ENCODE measurements at regions not wholly inside any gene's neighbourhood (a gene's known extent, or its start where the extent isn't known, plus 50 kb on each side); places are given as distances from the start of the nearest gene placed in this dataset.

DNA sequence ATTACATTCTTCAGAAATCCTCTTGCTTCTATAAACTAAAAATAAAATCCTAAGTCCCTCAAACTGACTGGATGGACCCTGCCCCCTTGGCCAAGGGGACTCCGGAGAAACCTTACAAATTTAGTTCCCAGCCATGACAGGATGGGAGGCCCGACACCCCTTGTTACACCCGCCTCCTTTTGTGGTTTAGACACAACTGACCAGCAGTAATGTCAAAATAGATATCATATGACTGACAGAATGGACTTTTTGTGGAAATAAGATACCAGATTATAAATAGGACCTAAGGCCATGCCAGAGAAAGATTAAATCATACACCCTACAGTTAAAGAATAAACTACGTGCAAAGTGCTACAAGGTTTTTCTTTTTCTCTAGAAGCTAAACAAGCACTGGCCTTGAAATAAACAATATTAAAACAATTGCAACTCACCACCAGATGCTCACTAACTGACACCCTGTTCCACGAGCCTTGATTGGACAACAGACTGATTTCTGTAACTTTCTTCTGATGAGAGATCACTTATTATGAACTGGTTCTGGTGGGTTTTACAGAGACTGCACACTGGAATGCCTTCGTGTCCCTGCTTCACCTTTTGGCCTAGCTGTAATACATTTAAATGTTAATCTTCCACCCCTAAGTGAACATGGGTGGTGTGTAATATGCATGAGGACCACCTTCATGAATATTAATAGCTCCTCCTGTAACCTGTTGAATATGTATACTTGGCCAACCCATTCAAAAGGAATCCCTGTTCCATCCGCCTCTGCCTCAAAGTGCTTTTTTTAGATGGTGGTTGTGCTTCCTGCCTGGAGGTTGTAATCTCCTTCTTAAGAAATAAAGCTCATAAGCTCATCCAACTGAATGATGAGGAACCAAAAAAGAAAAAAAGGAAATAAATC lies 99.6 kb downstream of the ODF2L start:
- H3K4me3 ChIP-seq: no peak overlapping the region
- H3K36me3 ChIP-seq: no peaks in the 10 kb centered on the region
- H3K27ac ChIP-seq: no peak overlapping the region
- DNase-seq: no peak
- in situ Hi-C loops (cut with MboI; ENCODE audit: low pct_ligation_motif_present in 1 of 4, low pct_unique_long_range_greater_than_20kb in 1 of 4, low sequenced_read_pairs in 3 of 4) (no loop called here), intact Hi-C loops (cut with DNase I; ENCODE audit: low total_unique reads) (no loop called here)
- H3K4me1 ChIP-seq: no peaks in the 10 kb centered on the region
- H3K27me3 ChIP-seq: no peaks in the 10 kb centered on the region
- 69 to 75% methylated on average over 5 to 7 of the region's 7 CpGs for WGBS, 2 donors (ENCODE audit: low coverage in 1 of 2)
- no peak for TF ChIP-seq POLR2AphosphoS5 (IDR thresholded peaks at IDR 0.05)
- TF ChIP-seq POLR2A (IDR thresholded peaks at IDR 0.05): no peak
- TF ChIP-seq EP300 (IDR thresholded peaks at IDR 0.05; ENCODE audit: low read depth): no peak
- TF ChIP-seq, protein P1, sequence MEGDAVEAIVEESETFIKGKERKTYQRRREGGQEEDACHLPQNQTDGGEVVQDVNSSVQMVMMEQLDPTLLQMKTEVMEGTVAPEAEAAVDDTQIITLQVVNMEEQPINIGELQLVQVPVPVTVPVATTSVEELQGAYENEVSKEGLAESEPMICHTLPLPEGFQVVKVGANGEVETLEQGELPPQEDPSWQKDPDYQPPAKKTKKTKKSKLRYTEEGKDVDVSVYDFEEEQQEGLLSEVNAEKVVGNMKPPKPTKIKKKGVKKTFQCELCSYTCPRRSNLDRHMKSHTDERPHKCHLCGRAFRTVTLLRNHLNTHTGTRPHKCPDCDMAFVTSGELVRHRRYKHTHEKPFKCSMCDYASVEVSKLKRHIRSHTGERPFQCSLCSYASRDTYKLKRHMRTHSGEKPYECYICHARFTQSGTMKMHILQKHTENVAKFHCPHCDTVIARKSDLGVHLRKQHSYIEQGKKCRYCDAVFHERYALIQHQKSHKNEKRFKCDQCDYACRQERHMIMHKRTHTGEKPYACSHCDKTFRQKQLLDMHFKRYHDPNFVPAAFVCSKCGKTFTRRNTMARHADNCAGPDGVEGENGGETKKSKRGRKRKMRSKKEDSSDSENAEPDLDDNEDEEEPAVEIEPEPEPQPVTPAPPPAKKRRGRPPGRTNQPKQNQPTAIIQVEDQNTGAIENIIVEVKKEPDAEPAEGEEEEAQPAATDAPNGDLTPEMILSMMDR (IDR thresholded peaks at IDR 0.05): no peak
- H3K9me3 ChIP-seq: no peaks in the 10 kb centered on the region

GRCh38 chr1:86289746-86290145 lies 106.4 kb downstream of the ODF2L start:
- no peaks in the 10 kb centered on the region for H3K27me3 ChIP-seq
- intact Hi-C loops (cut with DNase I; ENCODE audit: low total_unique reads) (loop anchor here (5.0 kb wide), 1 partner anchor 847 kb away; no protein-coding TSS in a partner anchor), in situ Hi-C loops (cut with MboI; ENCODE audit: low pct_ligation_motif_present in 1 of 4, low pct_unique_long_range_greater_than_20kb in 1 of 4, low sequenced_read_pairs in 3 of 4) (no loop called here)
- WGBS, 2 donors (ENCODE audit: low coverage in 1 of 2): 58 to 67% methylated on average over 1 of the region's 1 CpG
- H3K27ac ChIP-seq: no peak overlapping the region
- DNase-seq: no peak
- no peaks in the 10 kb centered on the region for H3K4me1 ChIP-seq
- no peaks in the 10 kb centered on the region for H3K36me3 ChIP-seq
- TF ChIP-seq POLR2AphosphoS5 (IDR thresholded peaks at IDR 0.05) (no peak), EP300 (IDR thresholded peaks at IDR 0.05; ENCODE audit: low read depth) (no peak), POLR2A (IDR thresholded peaks at IDR 0.05) (no peak)
- TF ChIP-seq, protein P1 (IDR thresholded peaks at IDR 0.05): no peak
- no peak overlapping the region for H3K4me3 ChIP-seq
- no peaks in the 10 kb centered on the region for H3K9me3 ChIP-seq

- no peak for TF ChIP-seq EP300 (IDR thresholded peaks at IDR 0.05; ENCODE audit: low read depth)
- TF ChIP-seq POLR2A (IDR thresholded peaks at IDR 0.05): no peak
- TF ChIP-seq, protein P1 (IDR thresholded peaks at IDR 0.05): no peak
- no peak for TF ChIP-seq POLR2AphosphoS5 (IDR thresholded peaks at IDR 0.05)
- in situ Hi-C loops (cut with MboI; ENCODE audit: low pct_ligation_motif_present in 1 of 4, low pct_unique_long_range_greater_than_20kb in 1 of 4, low sequenced_read_pairs in 3 of 4): no loop called here
- H3K4me1 ChIP-seq: no peaks in the 10 kb centered on the region
- no peak for DNase-seq
- H3K36me3 ChIP-seq: no peaks in the 10 kb centered on the region
- intact Hi-C loops (cut with DNase I; ENCODE audit: low total_unique reads): loop anchor here (5.0 kb wide), 1 partner anchor 847 kb away; no protein-coding TSS in a partner anchor
- no peak overlapping the region for H3K27ac ChIP-seq
- no peak overlapping the region for H3K4me3 ChIP-seq
- H3K27me3 ChIP-seq: no peaks in the 10 kb centered on the region
- no peaks in the 10 kb centered on the region for H3K9me3 ChIP-seq
These were observed 107.0 kb downstream of the ODF2L start for GRCh38 chr1:86289161-86289560.

- H3K36me3 ChIP-seq: no peaks in the 10 kb centered on the region
- H3K27me3 ChIP-seq: no peaks in the 10 kb centered on the region
- intact Hi-C loops (cut with DNase I; ENCODE audit: low total_unique reads) (loop anchor here (5.0 kb wide), 1 partner anchor 846 kb away; no protein-coding TSS in a partner anchor), in situ Hi-C loops (cut with MboI; ENCODE audit: low pct_ligation_motif_present in 1 of 4, low pct_unique_long_range_greater_than_20kb in 1 of 4, low sequenced_read_pairs in 3 of 4) (no loop called here)
- TF ChIP-seq, protein P1 (IDR thresholded peaks at IDR 0.05): no peak
- TF ChIP-seq POLR2A (IDR thresholded peaks at IDR 0.05): no peak
- no peak for TF ChIP-seq EP300 (IDR thresholded peaks at IDR 0.05; ENCODE audit: low read depth)
- TF ChIP-seq POLR2AphosphoS5 (IDR thresholded peaks at IDR 0.05): no peak
- no peaks in the 10 kb centered on the region for H3K4me1 ChIP-seq
- no peak for DNase-seq
- H3K27ac ChIP-seq: no peak overlapping the region
- H3K4me3 ChIP-seq: no peak overlapping the region
- WGBS, 2 donors (ENCODE audit: low coverage in 1 of 2): 70 to 80% methylated on average over 1 to 6 of the region's 6 CpGs
- H3K9me3 ChIP-seq: no peaks in the 10 kb centered on the region
These were observed 107.5 kb downstream of the ODF2L start for GRCh38 chr1:86288586-86289147.
